MCF 10A (cell line): ENCODE measurements at regions not wholly inside any gene's neighbourhood (a gene's known extent, or its start where the extent isn't known, plus 50 kb on each side); places are given as distances from the start of the nearest gene placed in this dataset.

Experiments
- BruUV-seq: library from RNA; stranded (reverse); fragments of 400-500 nt; replicated peaks from 2 replicates; lab custom pipeline; 2021; lab: Mats Ljungman, UMichigan
- CTCF ChIA-PET: fragments of 300-600 bp; sonication (Branson Sonifier 250); formaldehyde crosslinking; extraction: SDS; loops from one replicate; lab custom pipeline; 2021; ENCODE audit warnings: antibody characterized with exemption, inconsistent platforms; lab: Yijun Ruan, JAX
- POLR2A ChIA-PET: fragments of 300-600, 350-650 bp; sonication (Branson Sonifier 250); formaldehyde crosslinking; extraction: SDS; loops from one replicate; lab custom pipeline; 2020; ENCODE audit warnings: antibody characterized with exemption, inconsistent platforms; lab: Yijun Ruan, JAX
- DNase-seq: peaks from one replicate; pipeline ENCODE4 v3.0.0-alpha.2; 2018; ENCODE audit not compliant: unreplicated experiment
- H3K27ac Mint-ChIP-seq: one replicate; pipeline ENCODE4 v1.8.0; 2022; ENCODE audit warnings: mild to moderate bottlenecking, low read depth, mixed read lengths; ENCODE audit not compliant: unreplicated experiment
- H3K27me3 Mint-ChIP-seq: one replicate; pipeline ENCODE4 v1.8.0; 2022; ENCODE audit warnings: mixed read lengths; ENCODE audit not compliant: insufficient read depth, unreplicated experiment
- H3K36me3 Mint-ChIP-seq: one replicate; pipeline ENCODE4 v1.8.0; 2022; ENCODE audit warnings: mild to moderate bottlenecking, moderate library complexity, mixed read lengths; ENCODE audit not compliant: insufficient read depth, unreplicated experiment
- H3K4me1 Mint-ChIP-seq: one replicate; pipeline ENCODE4 v1.8.0; 2022; ENCODE audit warnings: mixed read lengths; ENCODE audit not compliant: insufficient read depth, unreplicated experiment
- H3K4me3 Mint-ChIP-seq: one replicate; pipeline ENCODE4 v1.8.0; 2022; ENCODE audit warnings: mild to moderate bottlenecking, moderate library complexity, mixed read lengths; ENCODE audit not compliant: unreplicated experiment
- H3K9me3 Mint-ChIP-seq: one replicate; pipeline ENCODE4 v1.8.0; 2022; ENCODE audit warnings: mixed read lengths; ENCODE audit not compliant: unreplicated experiment
- CTCF ChIP-seq: fragments of 200-600 bp; IDR thresholded peaks from one replicate; pipeline ENCODE4 v1.8.0; 2022; ENCODE audit warnings: antibody characterized with exemption, mild to moderate bottlenecking; ENCODE audit not compliant: unreplicated experiment
- intact Hi-C: fragments of 100-400 bp; cut with micrococcal nuclease; formaldehyde crosslinking; loops from 2 replicates; pipeline ENCODE4 v1.14.1; 2022

DNA sequence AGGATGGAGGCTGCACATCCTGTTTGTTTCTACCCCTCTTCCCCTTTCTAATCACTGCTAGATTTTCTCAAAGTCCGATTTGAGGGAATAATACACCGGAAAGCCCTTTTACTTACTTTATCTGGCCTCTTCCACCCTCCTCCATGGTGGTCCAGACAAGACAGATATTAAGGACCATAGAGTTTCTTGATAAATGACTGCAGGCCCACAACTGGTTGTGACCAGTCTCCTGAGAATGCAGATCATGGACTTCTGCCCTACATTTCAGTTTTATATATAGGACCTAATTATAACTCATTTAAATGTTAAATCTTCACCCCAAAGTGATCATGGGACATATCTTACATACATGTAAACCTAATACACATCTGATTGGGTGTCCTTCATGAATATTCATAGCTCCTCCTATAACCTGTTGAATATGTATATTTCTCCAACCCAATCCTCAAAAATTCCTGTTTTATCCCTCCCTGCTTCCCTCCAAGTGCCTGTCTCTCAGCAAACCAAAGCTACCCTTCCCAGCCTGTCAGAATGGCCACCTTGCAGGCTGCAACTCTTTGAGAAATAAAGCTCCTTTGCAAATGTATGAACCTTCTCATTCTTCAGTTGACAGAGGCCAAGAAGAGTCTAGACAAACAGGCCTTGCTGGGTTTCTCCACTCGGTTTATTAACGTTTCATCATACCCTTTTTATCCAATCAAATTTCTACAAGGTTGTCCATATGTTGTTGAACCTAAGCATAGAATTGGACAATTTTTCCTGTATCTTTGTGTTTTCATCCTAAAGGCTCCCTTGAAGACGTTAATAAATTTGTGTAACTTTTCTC is 133.1 kb downstream of the HFE start:
- no peak for DNase-seq
- H3K9me3 Mint-ChIP-seq: no peaks in the 10 kb centered on the region
- ChIA-PET POLR2A (interaction anchor here (0.8 to 10.6 kb wide), 14 partner anchors 11 to 1591 kb away, joined by 3 to 405 read pairs (median 5); a partner anchor contains a TSS), CTCF (interaction anchor here (0.6 to 1.2 kb wide), 3 partner anchors 12 to 50 kb away, joined by 3 to 5 read pairs (median 5); no protein-coding TSS in a partner anchor)
- H3K27me3 Mint-ChIP-seq: no peaks in the 10 kb centered on the region
- H3K4me1 Mint-ChIP-seq: peaks cover 6% of the 10 kb centered on the region
- intact Hi-C loops: no loop called here
- no peak for TF ChIP-seq CTCF
- H3K4me3 Mint-ChIP-seq: no peak overlapping the region
- H3K36me3 Mint-ChIP-seq: no peaks in the 10 kb centered on the region
- no TSS peak for BruUV-seq
- no peak overlapping the region for H3K27ac Mint-ChIP-seq

- no peak overlapping the region for H3K27ac Mint-ChIP-seq
- H3K36me3 Mint-ChIP-seq: no peaks in the 10 kb centered on the region
- POLR2A ChIA-PET: interaction anchor here (0.9 to 10.6 kb wide), 12 partner anchors 14 to 1672 kb away, joined by 3 to 405 read pairs (median 8); a partner anchor contains a TSS
- no peaks in the 10 kb centered on the region for H3K9me3 Mint-ChIP-seq
- no peak for DNase-seq
- TF ChIP-seq CTCF: no peak
- H3K4me1 Mint-ChIP-seq: peaks cover 6% of the 10 kb centered on the region
- no peaks in the 10 kb centered on the region for H3K27me3 Mint-ChIP-seq
- intact Hi-C loops: no loop called here
- no TSS peak for BruUV-seq
- no peak overlapping the region for H3K4me3 Mint-ChIP-seq
- CTCF ChIA-PET: interaction anchor here (0.6 to 1.2 kb wide), 2 partner anchors 13 to 49 kb away, joined by 3 to 5 read pairs; no protein-coding TSS in a partner anchor
Measured at GRCh38 chr6:26221186-26221585, 134.0 kb downstream of the HFE start.

GRCh38 chr6:26222571-26222970 is 135.3 kb downstream of the HFE start:
- ChIA-PET POLR2A (interaction anchor here (0.6 to 10.6 kb wide), 32 partner anchors 8 to 1670 kb away, joined by 3 to 253 read pairs (median 10); a partner anchor contains a TSS), CTCF (interaction anchor here (0.6 to 1.7 kb wide), 4 partner anchors 13 to 51 kb away, joined by 3 to 10 read pairs (median 4); a partner anchor contains a TSS)
- H3K36me3 Mint-ChIP-seq: no peaks in the 10 kb centered on the region
- no peak overlapping the region for H3K4me3 Mint-ChIP-seq
- peaks cover 6% of the 10 kb centered on the region for H3K4me1 Mint-ChIP-seq
- peak overlapping the region; percentile 64 for H3K27ac Mint-ChIP-seq
- no peak for DNase-seq
- BruUV-seq: no TSS peak
- no peaks in the 10 kb centered on the region for H3K9me3 Mint-ChIP-seq
- no peak for TF ChIP-seq CTCF
- intact Hi-C loops: no loop called here
- no peaks in the 10 kb centered on the region for H3K27me3 Mint-ChIP-seq

- ChIA-PET POLR2A (interaction anchor here (0.6 to 10.6 kb wide), 44 partner anchors 8 to 1672 kb away, joined by 3 to 253 read pairs (median 7); a partner anchor contains a TSS), CTCF (interaction anchor here (0.6 to 1.7 kb wide), 5 partner anchors 23 to 86 kb away, joined by 3 to 10 read pairs (median 3); a partner anchor contains a TSS)
- no TSS peak for BruUV-seq
- Mint-ChIP-seq H3K4me3 (no peak overlapping the region), H3K27ac (peak overlapping the region; percentile 64), H3K9me3 (no peaks in the 10 kb centered on the region), H3K27me3 (no peaks in the 10 kb centered on the region), H3K36me3 (peaks cover 6% of the 10 kb centered on the region), H3K4me1 (peaks cover 6% of the 10 kb centered on the region)
- intact Hi-C loops: no loop called here
- DNase-seq: peak; percentile 44
- no peak for TF ChIP-seq CTCF
Measured at GRCh38 chr6:26223228-26223627, 136.0 kb downstream of the HFE start.
